ENCODE measurements at regions not wholly inside any gene's neighbourhood (a gene's known extent, or its start where the extent isn't known, plus 50 kb on each side); places are given as distances from the start of the nearest gene placed in this dataset.
"Not testable (repeated sequence)": the region's sequence is repeated elsewhere in the genome, so short reads cannot be mapped to it uniquely, and the experiment has no call there.

DNA sequence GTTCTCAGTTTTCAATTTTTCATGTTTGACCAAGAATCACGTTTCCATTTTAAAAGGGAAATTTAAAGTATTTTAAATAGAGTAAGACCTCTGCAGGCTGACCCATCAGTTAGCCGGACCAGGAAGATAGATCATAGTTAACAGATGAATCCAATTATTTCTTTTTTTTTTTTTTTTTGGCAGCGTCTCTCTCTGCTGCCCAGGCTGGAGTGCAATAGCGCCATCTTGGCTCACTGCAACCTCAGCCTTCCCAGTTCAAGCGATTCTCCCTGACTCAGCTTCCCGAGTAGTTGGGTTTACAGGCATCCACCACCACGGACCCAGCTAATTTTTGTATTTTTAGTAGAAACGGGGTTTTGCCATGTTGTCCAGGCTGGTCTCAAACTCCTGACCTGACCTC lies 256.7 kb upstream of the CNR1 start:
- no peak for DNase-seq (ENCODE audit: low spot score)
- Histone ChIP-seq H3K9me2 (replicated peaks; ENCODE audit: insufficient read depth) (no peaks in the 10 kb centered on the region), H2AFZ (no peak overlapping the region), H3K27ac (no peak overlapping the region), H3K4me3 (no peak overlapping the region), H3K9me3 (ENCODE audit: low read depth) (no peaks in the 10 kb centered on the region), H3K4me1 (ENCODE audit: insufficient read depth) (no peaks in the 10 kb centered on the region), H3K79me2 (no peaks in the 10 kb centered on the region), H4K20me1 (ENCODE audit: insufficient read depth, poor library complexity, severe bottlenecking) (no peaks in the 10 kb centered on the region), H3K4me2 (no peak overlapping the region), H3K27me3 (no peaks in the 10 kb centered on the region), H3K36me3 (replicated peaks; ENCODE audit: insufficient read depth, low read depth) (no peaks in the 10 kb centered on the region)
- WGBS (ENCODE audit: low lambda C conversion rate, missing lambda C conversion rate), result 80% methylated on average over 8 of the region's 8 CpGs
- TF ChIP-seq EZH2phosphoT487 (IDR thresholded peaks at IDR 0.05; ENCODE audit: low read depth, severe bottlenecking, unreplicated experiment) (no peak), EZH2 (IDR thresholded peaks at IDR 0.05; ENCODE audit: borderline replicate concordance) (no peak)
- TF ChIP-seq, protein P1, sequence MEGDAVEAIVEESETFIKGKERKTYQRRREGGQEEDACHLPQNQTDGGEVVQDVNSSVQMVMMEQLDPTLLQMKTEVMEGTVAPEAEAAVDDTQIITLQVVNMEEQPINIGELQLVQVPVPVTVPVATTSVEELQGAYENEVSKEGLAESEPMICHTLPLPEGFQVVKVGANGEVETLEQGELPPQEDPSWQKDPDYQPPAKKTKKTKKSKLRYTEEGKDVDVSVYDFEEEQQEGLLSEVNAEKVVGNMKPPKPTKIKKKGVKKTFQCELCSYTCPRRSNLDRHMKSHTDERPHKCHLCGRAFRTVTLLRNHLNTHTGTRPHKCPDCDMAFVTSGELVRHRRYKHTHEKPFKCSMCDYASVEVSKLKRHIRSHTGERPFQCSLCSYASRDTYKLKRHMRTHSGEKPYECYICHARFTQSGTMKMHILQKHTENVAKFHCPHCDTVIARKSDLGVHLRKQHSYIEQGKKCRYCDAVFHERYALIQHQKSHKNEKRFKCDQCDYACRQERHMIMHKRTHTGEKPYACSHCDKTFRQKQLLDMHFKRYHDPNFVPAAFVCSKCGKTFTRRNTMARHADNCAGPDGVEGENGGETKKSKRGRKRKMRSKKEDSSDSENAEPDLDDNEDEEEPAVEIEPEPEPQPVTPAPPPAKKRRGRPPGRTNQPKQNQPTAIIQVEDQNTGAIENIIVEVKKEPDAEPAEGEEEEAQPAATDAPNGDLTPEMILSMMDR (IDR thresholded peaks at IDR 0.05; ENCODE audit: poor library complexity), result no peak

GRCh38 chr6:88420967-88421488 lies 254.9 kb upstream of the CNR1 start:
- H3K79me2 ChIP-seq; H3K9me2 ChIP-seq (replicated peaks; ENCODE audit: insufficient read depth); H3K27me3 ChIP-seq; H2AFZ ChIP-seq; H3K4me2 ChIP-seq; H3K36me3 ChIP-seq (replicated peaks; ENCODE audit: insufficient read depth, low read depth); H3K4me1 ChIP-seq (ENCODE audit: insufficient read depth); H4K20me1 ChIP-seq (ENCODE audit: insufficient read depth, poor library complexity, severe bottlenecking); H3K9me3 ChIP-seq (ENCODE audit: low read depth); H3K27ac ChIP-seq; DNase-seq (ENCODE audit: low spot score); H3K4me3 ChIP-seq: not testable (repeated sequence)
- WGBS (ENCODE audit: low lambda C conversion rate, missing lambda C conversion rate), result 97% methylated on average over 21 of the region's 21 CpGs

DNA sequence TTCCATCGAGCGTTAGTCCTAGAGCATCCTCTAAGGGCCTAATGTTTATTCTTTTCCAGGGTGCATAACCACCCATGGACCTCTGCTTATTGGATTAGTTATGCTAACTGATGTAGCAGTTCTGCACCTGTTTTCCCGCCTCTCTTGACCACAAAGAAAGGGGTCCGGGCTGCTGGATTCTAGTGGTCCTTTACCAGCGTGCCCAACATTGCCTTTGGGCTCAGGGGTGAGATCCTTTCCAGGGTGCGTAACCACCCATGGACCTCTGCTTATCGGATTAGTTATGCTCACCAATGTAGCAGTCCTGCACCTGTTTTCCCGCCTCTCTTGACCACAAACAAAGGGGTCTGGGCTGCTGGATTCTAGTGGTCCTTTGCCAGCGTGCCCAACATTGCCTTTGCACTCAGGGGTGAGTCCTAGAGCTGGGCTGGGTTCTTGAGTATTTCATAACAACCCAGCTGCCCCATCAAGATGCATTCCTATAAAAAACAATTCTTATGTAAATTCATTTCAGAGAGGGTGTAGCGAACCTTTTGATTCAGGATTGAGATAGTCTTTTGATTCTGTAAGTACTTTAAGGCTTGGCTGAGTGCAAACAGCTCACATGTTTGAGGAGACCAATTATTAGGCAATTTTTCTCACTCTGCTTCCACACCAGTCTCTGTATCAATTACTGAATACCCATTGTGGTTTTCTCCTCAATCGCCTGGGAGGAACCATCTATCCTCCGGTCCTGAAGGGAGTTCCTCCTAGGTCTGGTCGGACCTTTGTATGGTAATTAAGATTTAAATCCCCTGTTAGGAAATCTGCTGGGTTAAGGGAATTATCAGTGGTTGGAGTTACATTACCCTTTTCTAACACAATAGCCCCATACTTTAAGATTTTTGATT lies 253.0 kb upstream of the CNR1 start:
- H3K9me3 ChIP-seq (ENCODE audit: low read depth); H3K4me2 ChIP-seq; H2AFZ ChIP-seq; H3K4me1 ChIP-seq (ENCODE audit: insufficient read depth); H4K20me1 ChIP-seq (ENCODE audit: insufficient read depth, poor library complexity, severe bottlenecking); H3K36me3 ChIP-seq (replicated peaks; ENCODE audit: insufficient read depth, low read depth); H3K9me2 ChIP-seq (replicated peaks; ENCODE audit: insufficient read depth); H3K79me2 ChIP-seq; H3K27me3 ChIP-seq; H3K27ac ChIP-seq; DNase-seq (ENCODE audit: low spot score); H3K4me3 ChIP-seq: not testable (repeated sequence)
- 90% methylated on average over 13 of the region's 13 CpGs for WGBS (ENCODE audit: low lambda C conversion rate, missing lambda C conversion rate)

DNA sequence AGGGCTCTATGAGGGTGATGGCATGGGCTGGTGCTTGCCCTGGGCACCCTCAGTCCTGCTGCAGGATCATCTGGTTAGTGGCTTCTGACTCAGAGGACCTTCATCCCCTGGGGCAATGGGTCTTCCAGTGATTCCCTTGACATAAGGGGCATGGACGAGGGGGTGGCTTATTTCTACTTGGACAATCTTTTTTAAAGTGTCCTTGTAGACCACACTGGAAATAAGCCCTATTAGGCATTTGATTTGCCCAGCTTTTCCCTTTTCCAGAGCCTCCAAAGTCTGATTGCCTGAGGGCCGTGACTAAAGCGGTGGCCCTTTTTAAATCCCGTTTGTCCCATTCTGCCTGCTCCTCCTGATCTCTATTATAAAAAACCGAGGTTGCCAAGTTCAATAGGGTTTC lies 251.2 kb upstream of the CNR1 start:
- 84% methylated on average over 5 of the region's 5 CpGs for WGBS (ENCODE audit: low lambda C conversion rate, missing lambda C conversion rate)
- not testable (repeated sequence) for H4K20me1 ChIP-seq (ENCODE audit: insufficient read depth, poor library complexity, severe bottlenecking); H3K4me2 ChIP-seq; H3K4me1 ChIP-seq (ENCODE audit: insufficient read depth); DNase-seq (ENCODE audit: low spot score); H3K4me3 ChIP-seq; H3K27me3 ChIP-seq; H3K9me3 ChIP-seq (ENCODE audit: low read depth); H3K9me2 ChIP-seq (replicated peaks; ENCODE audit: insufficient read depth); H3K36me3 ChIP-seq (replicated peaks; ENCODE audit: insufficient read depth, low read depth); H3K27ac ChIP-seq; H2AFZ ChIP-seq; H3K79me2 ChIP-seq

GRCh38 chr6:88413459-88413858 lies 247.3 kb upstream of the CNR1 start:
- no peak for TF ChIP-seq EZH2phosphoT487 (IDR thresholded peaks at IDR 0.05; ENCODE audit: low read depth, severe bottlenecking, unreplicated experiment)
- no peak for TF ChIP-seq EZH2 (IDR thresholded peaks at IDR 0.05; ENCODE audit: borderline replicate concordance)
- TF ChIP-seq, protein P1 (IDR thresholded peaks at IDR 0.05; ENCODE audit: poor library complexity), result no peak
- 56% methylated on average over 1 of the region's 1 CpG for WGBS (ENCODE audit: low lambda C conversion rate, missing lambda C conversion rate)

DNA sequence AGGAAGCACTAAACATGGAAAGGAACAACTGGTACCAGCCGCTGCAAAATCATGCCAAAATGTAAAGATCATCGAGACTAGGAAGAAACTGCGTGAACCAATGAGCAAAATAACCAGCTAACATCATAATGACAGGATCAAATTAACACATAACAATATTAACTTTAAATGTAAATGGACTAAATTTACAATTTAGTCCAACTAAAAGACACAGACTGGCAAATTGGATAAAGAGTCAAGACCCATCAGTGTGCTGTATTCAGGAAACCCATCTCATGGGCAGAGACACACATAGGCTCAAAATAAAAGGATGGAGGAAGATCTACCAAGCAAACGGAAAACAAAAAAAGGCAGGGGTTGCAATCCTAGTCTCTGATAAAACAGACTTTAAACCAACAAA lies 242.2 kb upstream of the CNR1 start:
- not testable (repeated sequence) for H3K4me1 ChIP-seq (ENCODE audit: insufficient read depth); H3K4me2 ChIP-seq; H4K20me1 ChIP-seq (ENCODE audit: insufficient read depth, poor library complexity, severe bottlenecking); H3K27ac ChIP-seq; H3K9me2 ChIP-seq (replicated peaks; ENCODE audit: insufficient read depth); H3K79me2 ChIP-seq; H3K4me3 ChIP-seq; H3K9me3 ChIP-seq (ENCODE audit: low read depth); H3K27me3 ChIP-seq; H2AFZ ChIP-seq; DNase-seq (ENCODE audit: low spot score); H3K36me3 ChIP-seq (replicated peaks; ENCODE audit: insufficient read depth, low read depth)
- 80% methylated on average over 4 of the region's 4 CpGs for WGBS (ENCODE audit: low lambda C conversion rate, missing lambda C conversion rate)

More at GRCh38 chr6:88413459-88413858, 247.3 kb upstream of the CNR1 start:
- Histone ChIP-seq H3K4me2 (no peak overlapping the region), H3K27ac (no peak overlapping the region), H3K79me2 (no peaks in the 10 kb centered on the region), H2AFZ (no peak overlapping the region), H3K9me2 (replicated peaks; ENCODE audit: insufficient read depth) (no peaks in the 10 kb centered on the region), H3K4me3 (no peak overlapping the region), H3K27me3 (no peaks in the 10 kb centered on the region), H4K20me1 (ENCODE audit: insufficient read depth, poor library complexity, severe bottlenecking) (no peaks in the 10 kb centered on the region), H3K36me3 (replicated peaks; ENCODE audit: insufficient read depth, low read depth) (no peaks in the 10 kb centered on the region), H3K4me1 (ENCODE audit: insufficient read depth) (no peaks in the 10 kb centered on the region), H3K9me3 (ENCODE audit: low read depth) (no peaks in the 10 kb centered on the region)
- DNase-seq (ENCODE audit: low spot score), result no peak

- 70% methylated on average over 19 of the region's 19 CpGs for WGBS (ENCODE audit: low lambda C conversion rate, missing lambda C conversion rate)
- DNase-seq (ENCODE audit: low spot score), result not testable (repeated sequence)
Measured at GRCh38 chr6:88406674-88407073, 240.5 kb upstream of the CNR1 start.

More at GRCh38 chr6:88406674-88407073, 240.5 kb upstream of the CNR1 start:
- H3K4me3 ChIP-seq; H3K79me2 ChIP-seq; H3K36me3 ChIP-seq (replicated peaks; ENCODE audit: insufficient read depth, low read depth); H3K4me1 ChIP-seq (ENCODE audit: insufficient read depth); H2AFZ ChIP-seq; H3K27me3 ChIP-seq; H3K27ac ChIP-seq; H4K20me1 ChIP-seq (ENCODE audit: insufficient read depth, poor library complexity, severe bottlenecking); H3K9me3 ChIP-seq (ENCODE audit: low read depth); H3K9me2 ChIP-seq (replicated peaks; ENCODE audit: insufficient read depth); H3K4me2 ChIP-seq: not testable (repeated sequence)
